MG63 (cell line): ENCODE measurements at regions not wholly inside any gene's neighbourhood (a gene's known extent, or its start where the extent isn't known, plus 50 kb on each side); places are given as distances from the start of the nearest gene placed in this dataset.
A peak's percentile ranks its signal among the peaks of the same experiment; 100 is the strongest.

Source experiments
- DNase-seq: peaks from one replicate; pipeline ENCODE4 v3.0.0-alpha.2; 2020
- H3K27me3 ChIP-seq: fragments of 250-450 bp; sonication (Bioruptor Pico); 2 replicates; pipeline ENCODE4 v1.5.1; 2020; ENCODE audit warnings: mild to moderate bottlenecking, moderate library complexity
- H3K36me3 ChIP-seq: fragments of 250-450 bp; sonication (Bioruptor Pico); 2 replicates; pipeline ENCODE4 v1.5.1; 2020; ENCODE audit warnings: mild to moderate bottlenecking, moderate library complexity
- H3K4me3 ChIP-seq: fragments of 250-450 bp; sonication (Bioruptor Pico); 2 replicates; pipeline ENCODE4 v1.5.1; 2020; ENCODE audit warnings: mild to moderate bottlenecking, moderate library complexity
- H3K9me3 ChIP-seq: fragments of 250-450 bp; sonication (Bioruptor Pico); 2 replicates; pipeline ENCODE4 v1.5.1; 2020; ENCODE audit warnings: mild to moderate bottlenecking, moderate library complexity

GRCh38 chr11:33525789-33526188 is 174.8 kb downstream of the C11orf91 start:
- H3K4me3 ChIP-seq: no peak overlapping the region
- DNase-seq: no peak
- no peaks in the 10 kb centered on the region for H3K27me3 ChIP-seq
- no peaks in the 10 kb centered on the region for H3K9me3 ChIP-seq
- H3K36me3 ChIP-seq: no peaks in the 10 kb centered on the region

- no peaks in the 10 kb centered on the region for H3K36me3 ChIP-seq
- H3K27me3 ChIP-seq: peaks cover 11% of the 10 kb centered on the region
- no peaks in the 10 kb centered on the region for H3K9me3 ChIP-seq
- no peak for DNase-seq
- H3K4me3 ChIP-seq: no peak overlapping the region
Observed at GRCh38 chr11:33521384-33521783, 179.2 kb downstream of the C11orf91 start.

- H3K27me3 ChIP-seq: peaks cover 11% of the 10 kb centered on the region
- no peaks in the 10 kb centered on the region for H3K36me3 ChIP-seq
- H3K9me3 ChIP-seq: no peaks in the 10 kb centered on the region
- no peak for DNase-seq
- no peak overlapping the region for H3K4me3 ChIP-seq
Observed at GRCh38 chr11:33520112-33520511, 180.5 kb downstream of the C11orf91 start.

- DNase-seq: no peak
- Histone ChIP-seq H3K27me3 (peaks cover 13% of the 10 kb centered on the region), H3K9me3 (no peaks in the 10 kb centered on the region), H3K36me3 (no peaks in the 10 kb centered on the region), H3K4me3 (no peak overlapping the region)
Observed at GRCh38 chr11:33515347-33515746, 185.3 kb downstream of the C11orf91 start.

- no peaks in the 10 kb centered on the region for H3K9me3 ChIP-seq
- no peak for DNase-seq
- H3K4me3 ChIP-seq: no peak overlapping the region
- H3K36me3 ChIP-seq: no peaks in the 10 kb centered on the region
- H3K27me3 ChIP-seq: peaks cover 10% of the 10 kb centered on the region
Observed at GRCh38 chr11:33514079-33514925, 186.3 kb downstream of the C11orf91 start.

GRCh38 chr11:33509632-33510031 is 191.0 kb downstream of the C11orf91 start:
- H3K36me3 ChIP-seq: no peaks in the 10 kb centered on the region
- H3K4me3 ChIP-seq: no peak overlapping the region
- H3K27me3 ChIP-seq: peaks cover 2% of the 10 kb centered on the region; the same call in 1 of the 2 replicates
- no peaks in the 10 kb centered on the region for H3K9me3 ChIP-seq
- DNase-seq: no peak

- Histone ChIP-seq H3K27me3 (no peaks in the 10 kb centered on the region), H3K4me3 (no peak overlapping the region), H3K36me3 (no peaks in the 10 kb centered on the region), H3K9me3 (no peaks in the 10 kb centered on the region)
- no peak for DNase-seq
Observed at GRCh38 chr11:33507967-33508366, 192.7 kb downstream of the C11orf91 start.

GRCh38 chr11:33507356-33507755 is 193.3 kb downstream of the C11orf91 start:
- Histone ChIP-seq H3K27me3 (no peaks in the 10 kb centered on the region), H3K9me3 (no peaks in the 10 kb centered on the region), H3K36me3 (no peaks in the 10 kb centered on the region), H3K4me3 (no peak overlapping the region)
- DNase-seq: no peak

- H3K9me3 ChIP-seq: no peaks in the 10 kb centered on the region
- H3K36me3 ChIP-seq: no peaks in the 10 kb centered on the region
- H3K27me3 ChIP-seq: no peaks in the 10 kb centered on the region
- no peak overlapping the region for H3K4me3 ChIP-seq
- DNase-seq: no peak
Observed at GRCh38 chr11:33505093-33505492, 195.5 kb downstream of the C11orf91 start.

- no peaks in the 10 kb centered on the region for H3K27me3 ChIP-seq
- DNase-seq: peak; percentile 7
Observed at GRCh38 chr11:33500861-33501479, 199.7 kb downstream of the C11orf91 start.

GRCh38 chr11:33500332-33500731 is 200.3 kb downstream of the C11orf91 start:
- no peak for DNase-seq
- Histone ChIP-seq H3K4me3 (no peak overlapping the region), H3K36me3 (no peaks in the 10 kb centered on the region), H3K27me3 (no peaks in the 10 kb centered on the region), H3K9me3 (no peaks in the 10 kb centered on the region)

More at GRCh38 chr11:33500861-33501479, 199.7 kb downstream of the C11orf91 start:
- H3K4me3 ChIP-seq: no peak overlapping the region
- H3K36me3 ChIP-seq: no peaks in the 10 kb centered on the region
- no peaks in the 10 kb centered on the region for H3K9me3 ChIP-seq

GRCh38 chr11:33492596-33492995 is 208.0 kb downstream of the C11orf91 start:
- peaks cover 11% of the 10 kb centered on the region; the same call in 1 of the 2 replicates for H3K27me3 ChIP-seq
- no peaks in the 10 kb centered on the region for H3K9me3 ChIP-seq
- no peaks in the 10 kb centered on the region for H3K36me3 ChIP-seq
- DNase-seq: no peak
- H3K4me3 ChIP-seq: no peak overlapping the region

- no peak overlapping the region for H3K4me3 ChIP-seq
- H3K9me3 ChIP-seq: no peaks in the 10 kb centered on the region
- H3K27me3 ChIP-seq: peaks cover 11% of the 10 kb centered on the region; the same call in 1 of the 2 replicates
- DNase-seq: no peak
- no peaks in the 10 kb centered on the region for H3K36me3 ChIP-seq
Observed at GRCh38 chr11:33490842-33491370, 209.7 kb downstream of the C11orf91 start.

- Histone ChIP-seq H3K9me3 (no peaks in the 10 kb centered on the region), H3K36me3 (no peaks in the 10 kb centered on the region), H3K27me3 (peaks cover 6% of the 10 kb centered on the region; the same call in 1 of the 2 replicates), H3K4me3 (no peak overlapping the region)
- DNase-seq: no peak
Observed at GRCh38 chr11:33488971-33489370, 211.7 kb downstream of the C11orf91 start.

GRCh38 chr11:33480626-33481025 is 220.0 kb downstream of the C11orf91 start:
- DNase-seq: no peak
- Histone ChIP-seq H3K9me3 (no peaks in the 10 kb centered on the region), H3K36me3 (no peaks in the 10 kb centered on the region), H3K27me3 (peaks cover 39% of the 10 kb centered on the region), H3K4me3 (no peak overlapping the region)

GRCh38 chr11:33479231-33479630 is 221.4 kb downstream of the C11orf91 start:
- Histone ChIP-seq H3K27me3 (peaks cover 41% of the 10 kb centered on the region), H3K9me3 (no peaks in the 10 kb centered on the region), H3K36me3 (no peaks in the 10 kb centered on the region), H3K4me3 (no peak overlapping the region)
- DNase-seq: no peak

GRCh38 chr11:33478111-33478573 is 221.0 kb downstream of the HIPK3 start:
- no peaks in the 10 kb centered on the region for H3K36me3 ChIP-seq
- no peaks in the 10 kb centered on the region for H3K9me3 ChIP-seq
- no peak overlapping the region for H3K4me3 ChIP-seq
- DNase-seq: no peak
- peaks cover 41% of the 10 kb centered on the region for H3K27me3 ChIP-seq
